HEK293 (cell line): ENCODE measurements at regions not wholly inside any gene's neighbourhood (a gene's known extent, or its start where the extent isn't known, plus 50 kb on each side); places are given as distances from the start of the nearest gene placed in this dataset.

Source experiments
- HOXA7 ChIP-seq: sonication (generic); formaldehyde crosslinking; IDR thresholded peaks from 2 replicates; pipeline ENCODE4 v1.8.1; 2022; ENCODE audit warnings: missing genetic modification reagents, borderline replicate concordance
- WT1 ChIP-seq: fragments of 450-650 bp; formaldehyde crosslinking; IDR thresholded peaks from 2 replicates; pipeline ENCODE4 v1.5.1; 2016; ENCODE audit warnings: missing biosample characterization, missing genetic modification characterization
- ZFP69B ChIP-seq: fragments of 450-650 bp; formaldehyde crosslinking; IDR thresholded peaks from 2 replicates; pipeline ENCODE4 v1.5.1; 2016; ENCODE audit warnings: missing biosample characterization, missing genetic modification characterization
- ZIC2 ChIP-seq: fragments of 450-650 bp; formaldehyde crosslinking; IDR thresholded peaks from 2 replicates; pipeline ENCODE4 v1.5.1; 2016; ENCODE audit warnings: missing biosample characterization, missing genetic modification characterization
- ZNF112 ChIP-seq: fragments of 450-650 bp; formaldehyde crosslinking; IDR thresholded peaks from 2 replicates; pipeline ENCODE4 v1.5.0; 2017; ENCODE audit warnings: missing biosample characterization, missing genetic modification characterization
- TF ChIP-seq, protein P1 (sequence below): fragments of 450-650 bp; IDR thresholded peaks from 2 replicates; pipeline ENCODE4 v1.5.1; 2018; ENCODE audit warnings: missing biosample characterization, mild to moderate bottlenecking, missing genetic modification characterization
- TF ChIP-seq, protein P2 (sequence below): fragments of 450-650 bp; formaldehyde crosslinking; IDR thresholded peaks from 2 replicates; pipeline ENCODE4 v1.5.1; 2016; ENCODE audit warnings: missing biosample characterization, missing genetic modification characterization
- TF ChIP-seq, protein P3 (sequence below): fragments of 450-650 bp; IDR thresholded peaks from 2 replicates; pipeline ENCODE4 v1.5.1; 2018; ENCODE audit warnings: missing biosample characterization, missing genetic modification characterization
- TF ChIP-seq, protein P4 (sequence below): fragments of 450-650 bp; formaldehyde crosslinking; IDR thresholded peaks from 2 replicates; pipeline ENCODE4 v1.5.1; 2016; ENCODE audit warnings: missing biosample characterization, missing genetic modification characterization
- TF ChIP-seq, protein P5 (sequence below): fragments of 450-650 bp; formaldehyde crosslinking; IDR thresholded peaks from 2 replicates; pipeline ENCODE4 v1.5.1; 2016; ENCODE audit warnings: missing biosample characterization, missing genetic modification characterization

DNA sequence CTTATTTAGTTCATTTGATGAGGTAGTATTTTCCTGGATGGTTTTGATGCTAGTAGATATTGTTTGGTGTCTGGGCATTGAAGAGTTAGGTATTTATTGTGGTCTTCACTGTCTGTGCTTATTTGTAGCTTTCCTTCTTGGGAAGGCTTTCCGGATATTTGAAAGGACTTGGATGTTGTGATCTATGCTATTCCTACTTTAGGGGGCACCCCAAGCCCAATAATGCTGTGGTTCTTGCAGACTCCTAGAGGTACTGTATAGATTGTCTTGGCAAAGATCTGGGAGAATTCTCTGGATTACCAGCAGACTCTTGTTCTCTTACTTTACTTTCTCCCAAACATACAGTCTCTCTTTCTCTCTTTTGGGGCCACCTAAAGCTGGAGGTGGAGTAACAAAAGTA is 315.7 kb downstream of the MAT2B start:
- TF ChIP-seq, protein P1, sequence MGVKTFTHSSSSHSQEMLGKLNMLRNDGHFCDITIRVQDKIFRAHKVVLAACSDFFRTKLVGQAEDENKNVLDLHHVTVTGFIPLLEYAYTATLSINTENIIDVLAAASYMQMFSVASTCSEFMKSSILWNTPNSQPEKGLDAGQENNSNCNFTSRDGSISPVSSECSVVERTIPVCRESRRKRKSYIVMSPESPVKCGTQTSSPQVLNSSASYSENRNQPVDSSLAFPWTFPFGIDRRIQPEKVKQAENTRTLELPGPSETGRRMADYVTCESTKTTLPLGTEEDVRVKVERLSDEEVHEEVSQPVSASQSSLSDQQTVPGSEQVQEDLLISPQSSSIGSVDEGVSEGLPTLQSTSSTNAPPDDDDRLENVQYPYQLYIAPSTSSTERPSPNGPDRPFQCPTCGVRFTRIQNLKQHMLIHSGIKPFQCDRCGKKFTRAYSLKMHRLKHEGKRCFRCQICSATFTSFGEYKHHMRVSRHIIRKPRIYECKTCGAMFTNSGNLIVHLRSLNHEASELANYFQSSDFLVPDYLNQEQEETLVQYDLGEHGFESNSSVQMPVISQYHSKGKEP (tag by site-specific recombination) = no peak
- TF ChIP-seq HOXA7 (CRISPR knock-in tag) (no peak), ZFP69B (tag by site-specific recombination) (no peak), WT1 (tag by site-specific recombination) (no peak), ZIC2 (no peak), ZNF112 (no peak)
- TF ChIP-seq, protein P2, sequence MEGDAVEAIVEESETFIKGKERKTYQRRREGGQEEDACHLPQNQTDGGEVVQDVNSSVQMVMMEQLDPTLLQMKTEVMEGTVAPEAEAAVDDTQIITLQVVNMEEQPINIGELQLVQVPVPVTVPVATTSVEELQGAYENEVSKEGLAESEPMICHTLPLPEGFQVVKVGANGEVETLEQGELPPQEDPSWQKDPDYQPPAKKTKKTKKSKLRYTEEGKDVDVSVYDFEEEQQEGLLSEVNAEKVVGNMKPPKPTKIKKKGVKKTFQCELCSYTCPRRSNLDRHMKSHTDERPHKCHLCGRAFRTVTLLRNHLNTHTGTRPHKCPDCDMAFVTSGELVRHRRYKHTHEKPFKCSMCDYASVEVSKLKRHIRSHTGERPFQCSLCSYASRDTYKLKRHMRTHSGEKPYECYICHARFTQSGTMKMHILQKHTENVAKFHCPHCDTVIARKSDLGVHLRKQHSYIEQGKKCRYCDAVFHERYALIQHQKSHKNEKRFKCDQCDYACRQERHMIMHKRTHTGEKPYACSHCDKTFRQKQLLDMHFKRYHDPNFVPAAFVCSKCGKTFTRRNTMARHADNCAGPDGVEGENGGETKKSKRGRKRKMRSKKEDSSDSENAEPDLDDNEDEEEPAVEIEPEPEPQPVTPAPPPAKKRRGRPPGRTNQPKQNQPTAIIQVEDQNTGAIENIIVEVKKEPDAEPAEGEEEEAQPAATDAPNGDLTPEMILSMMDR (tag by site-specific recombination) = no peak
- TF ChIP-seq, protein P3, sequence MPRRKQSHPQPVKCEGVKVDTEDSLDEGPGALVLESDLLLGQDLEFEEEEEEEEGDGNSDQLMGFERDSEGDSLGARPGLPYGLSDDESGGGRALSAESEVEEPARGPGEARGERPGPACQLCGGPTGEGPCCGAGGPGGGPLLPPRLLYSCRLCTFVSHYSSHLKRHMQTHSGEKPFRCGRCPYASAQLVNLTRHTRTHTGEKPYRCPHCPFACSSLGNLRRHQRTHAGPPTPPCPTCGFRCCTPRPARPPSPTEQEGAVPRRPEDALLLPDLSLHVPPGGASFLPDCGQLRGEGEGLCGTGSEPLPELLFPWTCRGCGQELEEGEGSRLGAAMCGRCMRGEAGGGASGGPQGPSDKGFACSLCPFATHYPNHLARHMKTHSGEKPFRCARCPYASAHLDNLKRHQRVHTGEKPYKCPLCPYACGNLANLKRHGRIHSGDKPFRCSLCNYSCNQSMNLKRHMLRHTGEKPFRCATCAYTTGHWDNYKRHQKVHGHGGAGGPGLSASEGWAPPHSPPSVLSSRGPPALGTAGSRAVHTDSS (tag by site-specific recombination) = no peak
- TF ChIP-seq, protein P4, sequence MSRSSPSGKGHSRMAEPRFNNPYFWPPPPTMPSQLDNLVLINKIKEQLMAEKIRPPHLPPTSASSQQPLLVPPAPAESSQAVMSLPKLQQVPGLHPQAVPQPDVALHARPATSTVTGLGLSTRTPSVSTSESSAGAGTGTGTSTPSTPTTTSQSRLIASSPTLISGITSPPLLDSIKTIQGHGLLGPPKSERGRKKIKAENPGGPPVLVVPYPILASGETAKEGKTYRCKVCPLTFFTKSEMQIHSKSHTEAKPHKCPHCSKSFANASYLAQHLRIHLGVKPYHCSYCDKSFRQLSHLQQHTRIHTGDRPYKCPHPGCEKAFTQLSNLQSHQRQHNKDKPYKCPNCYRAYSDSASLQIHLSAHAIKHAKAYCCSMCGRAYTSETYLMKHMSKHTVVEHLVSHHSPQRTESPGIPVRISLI (tag by site-specific recombination) = no peak
- TF ChIP-seq, protein P5, sequence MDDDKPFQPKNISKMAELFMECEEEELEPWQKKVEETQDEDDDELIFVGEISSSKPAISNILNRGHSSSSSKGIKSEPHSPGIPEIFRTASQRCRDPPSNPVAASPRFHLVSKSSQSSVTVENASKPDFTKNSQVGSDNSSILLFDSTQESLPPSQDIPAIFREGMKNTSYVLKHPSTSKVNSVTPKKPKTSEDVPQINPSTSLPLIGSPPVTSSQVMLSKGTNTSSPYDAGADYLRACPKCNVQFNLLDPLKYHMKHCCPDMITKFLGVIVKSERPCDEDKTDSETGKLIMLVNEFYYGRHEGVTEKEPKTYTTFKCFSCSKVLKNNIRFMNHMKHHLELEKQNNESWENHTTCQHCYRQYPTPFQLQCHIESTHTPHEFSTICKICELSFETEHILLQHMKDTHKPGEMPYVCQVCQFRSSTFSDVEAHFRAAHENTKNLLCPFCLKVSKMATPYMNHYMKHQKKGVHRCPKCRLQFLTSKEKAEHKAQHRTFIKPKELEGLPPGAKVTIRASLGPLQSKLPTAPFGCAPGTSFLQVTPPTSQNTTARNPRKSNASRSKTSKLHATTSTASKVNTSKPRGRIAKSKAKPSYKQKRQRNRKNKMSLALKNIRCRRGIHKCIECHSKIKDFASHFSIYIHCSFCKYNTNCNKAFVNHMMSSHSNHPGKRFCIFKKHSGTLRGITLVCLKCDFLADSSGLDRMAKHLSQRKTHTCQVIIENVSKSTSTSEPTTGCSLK = no peak
